NCI-H2029 treated with DMSO at 0.1 percent for 48 hours (cell line): ENCODE measurements at regions not wholly inside any gene's neighbourhood (a gene's known extent, or its start where the extent isn't known, plus 50 kb on each side); places are given as distances from the start of the nearest gene placed in this dataset.
"Not testable (repeated sequence)": the region's sequence is repeated elsewhere in the genome, so short reads cannot be mapped to it uniquely, and the experiment has no call there.

ENCODE experiments used
- DNase-seq: peaks from one replicate; lab custom pipeline; 2025; lab: John Stamatoyannopoulos, UW

DNA sequence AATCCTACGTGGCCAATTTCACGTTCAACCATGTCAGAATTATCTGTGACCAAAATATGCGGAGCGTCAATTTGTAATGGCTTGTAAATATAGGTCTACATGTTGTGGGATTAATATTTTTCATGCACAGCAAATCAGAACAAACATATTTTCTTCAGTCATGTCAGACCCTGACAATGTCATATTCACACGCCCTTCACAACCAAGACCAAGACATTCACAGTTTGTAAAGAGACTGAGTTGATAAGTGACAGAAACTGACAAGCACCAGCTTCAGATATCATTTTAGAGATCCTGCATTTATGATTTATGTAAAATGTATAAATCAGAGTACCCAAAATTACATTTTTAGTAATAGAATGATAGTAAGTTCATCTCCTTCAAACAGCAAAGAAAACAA is 57.3 kb upstream of the NOVA1 start:
- no peak for DNase-seq

DNA sequence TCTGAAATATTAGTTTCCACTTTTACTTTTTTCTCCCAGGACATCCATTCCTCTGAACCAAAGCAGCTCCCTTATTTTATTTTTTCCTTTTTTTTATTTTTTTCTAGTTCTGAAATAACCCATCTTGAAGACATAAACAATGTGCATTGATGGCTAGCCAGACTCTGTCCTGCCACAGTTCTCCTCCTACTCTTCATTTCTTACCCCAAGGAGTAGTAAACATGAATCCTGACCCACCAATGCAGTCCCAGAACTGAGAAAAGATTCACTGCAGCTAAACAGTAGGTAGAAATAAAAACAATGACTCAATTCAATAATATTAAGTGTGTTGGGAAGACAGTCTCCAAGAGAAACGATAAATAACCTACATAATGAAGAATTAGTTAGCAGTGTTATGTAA is 65.7 kb upstream of the NOVA1 start:
- DNase-seq = no peak

DNA sequence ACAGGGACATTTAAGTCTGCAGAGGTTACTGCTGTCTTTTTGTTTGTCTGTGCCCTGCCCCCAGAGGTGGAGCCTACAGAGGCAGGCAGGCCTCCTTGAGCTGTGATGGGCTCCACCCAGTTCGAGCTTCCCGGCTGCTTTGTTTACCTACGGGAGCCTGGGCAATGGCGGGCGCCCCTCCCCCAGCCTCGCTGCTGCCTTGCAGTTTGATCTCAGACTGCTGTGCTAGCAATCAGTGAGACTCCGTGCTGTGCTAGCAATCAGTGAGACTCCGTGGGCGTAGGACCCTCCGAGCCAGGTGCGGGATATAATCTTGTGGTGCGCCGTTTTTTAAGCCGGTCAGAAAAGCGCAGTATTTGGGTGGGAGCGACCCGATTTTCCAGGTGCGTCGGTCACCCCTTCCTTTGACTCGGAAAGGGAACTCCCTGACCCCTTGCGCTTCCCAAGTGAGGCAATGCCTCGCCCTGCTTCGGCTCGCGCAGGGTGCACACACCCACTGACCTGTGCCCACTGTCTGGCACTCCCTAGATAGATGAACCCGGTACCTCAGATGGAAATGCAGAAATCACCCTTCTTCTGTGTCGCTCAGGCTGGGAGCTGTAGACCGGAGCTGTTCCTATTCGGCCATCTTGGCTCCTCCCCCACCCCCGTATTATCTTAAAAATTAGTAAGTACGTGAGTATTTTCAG is 81.0 kb upstream of the NOVA1 start:
- not testable (repeated sequence) for DNase-seq

DNA sequence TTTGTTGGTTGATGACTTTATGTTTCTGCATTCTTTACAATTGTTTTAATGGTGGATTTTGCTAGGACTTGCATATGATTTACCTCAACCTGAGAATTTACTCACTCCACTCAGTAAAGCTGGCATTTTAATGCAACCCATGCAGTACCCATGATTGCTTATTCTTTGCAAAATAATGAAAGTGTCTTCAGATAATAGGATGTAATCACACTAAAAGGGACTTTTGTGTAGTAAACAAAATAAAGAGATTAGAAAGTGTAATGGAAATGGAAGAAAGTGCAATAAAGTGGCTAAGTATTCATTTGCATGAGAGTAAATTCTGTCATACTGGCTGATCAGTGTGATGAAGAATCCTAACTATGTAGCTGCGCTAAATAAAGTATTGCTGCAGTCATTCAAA is 87.6 kb upstream of the NOVA1 start:
- DNase-seq = no peak

DNA sequence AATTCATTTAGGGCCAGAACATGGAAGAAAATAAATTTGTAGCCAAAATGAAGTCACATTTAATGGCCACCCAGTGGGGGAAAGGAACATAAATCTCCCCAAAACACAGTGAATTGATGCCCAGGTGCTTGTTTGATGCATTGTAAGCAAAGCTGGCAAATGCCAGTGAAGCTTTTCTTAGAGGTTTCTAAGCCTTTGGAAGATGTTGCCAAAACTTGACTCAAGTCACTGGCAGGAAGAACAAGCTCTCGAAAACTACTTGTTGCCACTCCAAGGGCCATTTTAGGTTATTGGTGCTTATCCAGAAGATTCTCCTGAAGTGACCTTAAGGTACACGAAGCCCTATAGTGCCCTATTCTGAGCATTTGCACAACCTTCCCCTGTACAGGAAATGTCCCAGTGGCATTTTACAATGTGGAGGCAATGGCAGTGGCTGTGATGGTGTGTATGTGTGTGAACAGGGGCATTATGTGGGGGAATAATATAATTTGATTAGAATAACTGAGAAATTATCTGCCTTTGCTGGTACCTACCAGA is 89.5 kb upstream of the NOVA1 start:
- no peak for DNase-seq

DNA sequence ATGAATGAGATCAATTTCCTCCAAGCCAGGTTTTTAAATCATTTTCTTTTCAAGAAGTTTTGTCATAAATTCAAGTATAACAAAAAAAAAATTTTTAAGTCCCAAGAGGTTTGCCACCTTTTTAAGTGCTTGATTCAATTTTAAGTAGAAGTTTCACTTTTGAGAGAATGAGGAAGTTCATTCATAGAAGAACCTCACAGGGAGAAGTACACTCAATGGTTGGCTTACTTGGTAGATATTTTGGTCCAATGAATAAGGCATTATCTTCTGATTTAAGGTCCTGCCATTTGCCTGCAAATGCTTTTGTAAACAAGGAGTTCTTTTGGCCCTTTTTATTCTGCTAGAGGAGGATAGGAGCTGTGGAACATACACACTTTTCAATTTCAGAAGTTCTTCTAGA is 96.7 kb upstream of the NOVA1 start:
- no peak for DNase-seq

DNA sequence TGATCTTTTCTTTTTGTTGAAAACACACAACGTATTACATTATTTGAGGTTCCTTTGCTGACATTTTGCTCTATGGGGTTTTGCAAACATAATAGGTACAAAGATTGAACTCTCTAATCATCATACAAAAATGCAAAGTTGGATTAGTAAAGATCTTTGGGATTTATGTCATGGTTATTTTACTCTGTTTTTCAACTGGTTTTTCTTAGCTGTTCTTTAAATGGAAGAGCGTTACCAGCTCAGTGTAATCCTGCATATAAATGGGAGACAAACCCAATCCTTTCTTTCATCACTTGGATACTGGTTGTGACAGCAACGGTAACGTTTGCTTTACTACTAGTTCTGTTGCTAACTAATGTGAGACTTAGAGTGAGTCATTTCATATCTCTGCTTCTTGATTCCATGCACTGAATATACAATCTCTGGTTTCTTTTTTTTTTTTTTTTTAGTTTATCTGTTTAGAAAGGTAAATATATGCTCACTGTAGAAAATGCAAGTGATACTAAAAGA is 104.9 kb upstream of the NOVA1 start:
- DNase-seq = no peak

DNA sequence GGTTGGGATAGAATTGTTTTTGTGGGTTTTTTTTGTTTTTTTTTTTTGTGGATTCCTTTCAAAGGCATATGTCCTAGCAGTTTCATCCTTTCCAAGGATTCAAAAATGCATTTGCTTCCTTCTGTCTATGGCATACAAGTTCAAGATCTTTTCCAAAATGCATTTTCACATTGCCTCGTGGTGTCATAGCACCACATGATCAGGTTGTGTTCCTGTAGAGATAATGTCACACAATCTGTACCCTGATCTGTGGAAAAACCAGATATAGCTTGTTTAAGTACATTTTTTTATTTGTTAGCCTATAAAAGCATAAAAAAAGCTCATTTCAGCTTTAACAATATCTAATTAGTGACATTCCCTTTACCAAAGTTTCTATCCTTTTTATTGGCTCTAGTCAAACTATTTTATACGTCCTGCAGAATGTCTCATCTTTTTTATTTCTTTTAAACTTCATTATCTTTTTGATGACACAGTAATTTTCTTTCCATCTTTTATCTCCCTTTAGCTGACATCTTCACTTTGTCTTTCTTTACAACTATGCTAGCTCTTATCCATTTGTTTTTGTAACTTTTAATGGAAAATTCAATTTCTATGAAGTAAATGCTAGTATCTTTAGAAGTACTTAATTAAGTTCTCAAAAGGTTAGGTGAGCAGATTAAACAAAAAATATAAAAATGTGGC is 106.0 kb upstream of the NOVA1 start:
- no peak for DNase-seq

DNA sequence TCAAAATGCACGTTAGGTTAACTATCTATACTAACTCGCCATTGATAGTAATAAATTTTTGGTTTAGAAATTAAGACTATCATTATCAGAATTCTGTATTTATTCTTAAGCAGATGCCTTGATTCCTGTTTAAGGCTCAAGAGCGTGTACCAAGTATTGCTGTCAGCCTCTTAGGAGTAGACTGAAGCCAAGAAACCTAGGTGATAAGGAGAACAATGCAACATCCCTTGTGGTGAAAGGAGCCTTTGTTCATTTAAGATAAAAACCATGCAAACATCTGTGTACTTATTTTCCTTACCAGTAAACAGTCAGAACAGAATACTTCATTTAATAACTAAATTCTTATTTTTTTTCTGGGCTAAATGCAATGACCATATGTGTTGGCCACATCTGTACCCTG is 109.4 kb upstream of the NOVA1 start:
- no peak for DNase-seq

DNA sequence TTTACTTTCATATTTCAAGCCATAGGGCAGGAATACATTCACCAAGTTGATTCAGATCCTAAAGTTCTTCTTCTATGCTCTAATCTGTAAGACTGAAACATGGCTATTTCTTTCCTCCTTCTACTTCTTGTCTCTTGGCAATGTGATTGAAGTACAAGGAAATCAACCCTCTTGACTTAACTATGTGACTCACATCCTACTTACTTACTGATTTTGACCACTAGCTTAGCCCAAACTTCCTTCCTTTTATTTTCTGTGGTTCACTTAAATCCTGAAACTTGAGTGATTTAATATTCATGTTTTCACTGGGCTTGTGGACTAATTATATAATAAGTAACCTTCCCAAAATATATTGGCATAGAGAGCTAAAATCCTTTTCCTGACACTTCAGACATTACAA is 111.2 kb upstream of the NOVA1 start:
- no peak for DNase-seq

DNA sequence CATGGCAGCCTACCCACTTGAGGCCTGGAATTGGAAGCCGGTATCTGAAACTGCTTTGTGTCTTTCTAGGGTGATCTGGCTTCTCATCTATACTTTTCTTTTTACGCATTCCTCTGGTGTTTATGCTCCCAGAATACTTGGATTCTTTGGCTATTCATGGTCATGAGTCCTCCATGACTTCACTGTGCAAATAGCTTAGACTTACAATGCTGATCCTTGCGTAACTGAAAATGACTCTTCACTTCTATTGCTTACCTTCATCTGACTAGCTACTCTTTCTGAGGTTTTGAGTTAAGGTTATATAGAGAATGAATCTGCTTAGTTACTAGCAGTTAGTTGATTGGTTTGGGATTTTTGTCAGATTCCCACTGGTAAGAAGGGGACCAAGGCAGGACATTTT is 121.7 kb upstream of the NOVA1 start:
- DNase-seq = no peak

DNA sequence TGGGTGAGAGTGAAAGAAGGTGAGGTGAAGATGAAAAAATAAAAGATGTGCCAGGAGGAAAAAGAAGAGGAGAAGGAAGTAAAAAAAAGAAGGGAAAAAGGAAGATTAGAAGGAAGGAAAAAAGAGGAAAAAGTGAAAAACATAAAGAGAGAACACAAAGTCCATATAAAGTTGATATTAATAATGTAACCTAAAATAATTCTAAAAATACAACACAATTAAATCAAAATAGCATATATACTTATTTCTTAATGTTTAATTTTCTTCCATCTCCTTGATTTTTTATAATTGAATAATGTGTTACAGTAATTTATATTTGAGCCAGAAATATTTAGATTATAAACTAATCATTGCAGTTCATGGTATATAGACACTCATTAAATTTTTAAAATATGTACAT is 124.4 kb upstream of the NOVA1 start:
- no peak for DNase-seq

DNA sequence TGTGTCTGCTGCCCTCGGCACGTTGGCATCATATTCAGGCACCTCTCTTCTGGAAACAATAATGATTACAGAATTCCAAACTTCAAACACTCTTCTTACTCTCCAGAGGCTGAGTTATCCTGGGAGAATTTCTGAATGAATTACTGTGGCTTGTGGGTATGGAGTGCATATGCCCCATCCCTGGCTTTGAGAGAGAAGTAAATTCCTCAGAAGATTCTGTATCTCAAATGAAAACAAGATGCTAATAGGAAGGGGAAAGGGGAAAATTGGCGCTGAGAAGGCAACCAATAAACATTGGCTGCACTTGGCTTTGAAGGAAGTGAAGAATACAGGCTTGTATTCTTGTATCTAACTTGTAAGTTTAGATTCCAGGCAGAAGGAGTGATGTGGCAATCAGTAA is 132.0 kb upstream of the NOVA1 start:
- DNase-seq = no peak

DNA sequence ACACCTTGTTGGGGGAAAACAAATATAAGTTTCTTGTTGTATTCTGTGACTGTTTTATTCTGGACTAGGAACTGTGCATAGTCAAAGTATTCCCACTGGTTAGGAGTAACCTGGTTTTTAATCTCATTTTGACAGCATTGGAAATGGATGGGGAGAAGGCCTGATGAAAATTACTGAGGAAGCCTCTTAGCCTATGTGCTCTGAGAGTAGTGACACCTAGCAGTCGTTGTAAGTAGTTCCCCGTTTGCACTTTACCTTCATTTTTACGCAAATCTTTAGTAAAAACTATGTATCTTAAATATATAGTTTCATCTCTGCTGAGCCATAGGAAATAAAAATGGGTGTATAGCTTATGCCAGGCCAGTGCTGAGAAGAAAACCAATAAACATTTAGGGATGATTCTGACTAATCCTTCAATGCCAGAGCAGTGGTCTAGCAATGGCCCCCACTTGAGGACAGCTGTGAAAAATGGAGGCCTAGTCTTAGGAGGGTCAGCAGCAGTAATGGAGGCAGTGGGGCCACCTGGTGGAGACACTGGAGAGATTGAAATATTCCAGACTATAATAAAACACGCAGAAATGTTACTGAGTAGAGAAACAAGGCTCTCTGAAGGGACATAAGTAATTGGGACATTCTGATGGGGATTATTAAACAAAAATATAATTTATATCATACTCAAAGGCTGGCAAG is 133.2 kb upstream of the NOVA1 start:
- no peak for DNase-seq

DNA sequence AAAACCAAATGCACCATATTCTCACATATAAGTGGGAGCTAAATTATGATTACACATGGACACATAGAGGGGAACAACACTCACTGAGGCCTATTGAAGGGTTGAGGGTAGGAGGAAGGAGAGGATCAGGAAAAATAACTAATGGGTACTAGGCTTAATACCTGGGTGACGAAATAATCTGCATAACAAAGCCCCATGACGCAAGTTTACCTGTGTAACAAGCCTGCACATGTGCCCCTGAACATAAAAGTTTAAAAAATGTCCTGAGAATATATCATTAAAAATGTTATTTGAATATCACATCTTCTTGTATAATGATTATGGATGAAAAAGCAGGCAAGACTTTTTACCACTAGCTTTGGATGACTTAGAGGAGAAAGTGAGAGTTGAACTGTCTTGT is 138.0 kb upstream of the NOVA1 start:
- no peak for DNase-seq

DNA sequence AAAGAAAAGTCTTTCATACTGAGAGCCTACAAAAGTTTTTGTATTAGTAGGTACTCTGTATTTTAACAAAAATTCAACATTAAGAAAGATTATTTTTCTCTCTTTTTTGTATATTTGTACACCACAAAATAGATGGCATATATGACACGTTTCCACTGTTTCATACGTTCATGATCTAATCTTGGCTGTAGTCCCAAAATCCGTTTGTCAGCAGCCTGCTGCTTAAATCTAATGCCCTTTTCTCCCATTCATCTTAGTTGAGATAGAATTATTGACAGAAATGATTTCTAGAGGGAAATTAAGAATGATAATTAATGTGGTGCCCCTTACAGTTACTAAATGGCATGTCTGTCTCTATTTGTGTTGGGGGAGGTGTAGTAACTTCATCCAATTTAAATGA is 140.7 kb upstream of the NOVA1 start:
- DNase-seq = no peak

DNA sequence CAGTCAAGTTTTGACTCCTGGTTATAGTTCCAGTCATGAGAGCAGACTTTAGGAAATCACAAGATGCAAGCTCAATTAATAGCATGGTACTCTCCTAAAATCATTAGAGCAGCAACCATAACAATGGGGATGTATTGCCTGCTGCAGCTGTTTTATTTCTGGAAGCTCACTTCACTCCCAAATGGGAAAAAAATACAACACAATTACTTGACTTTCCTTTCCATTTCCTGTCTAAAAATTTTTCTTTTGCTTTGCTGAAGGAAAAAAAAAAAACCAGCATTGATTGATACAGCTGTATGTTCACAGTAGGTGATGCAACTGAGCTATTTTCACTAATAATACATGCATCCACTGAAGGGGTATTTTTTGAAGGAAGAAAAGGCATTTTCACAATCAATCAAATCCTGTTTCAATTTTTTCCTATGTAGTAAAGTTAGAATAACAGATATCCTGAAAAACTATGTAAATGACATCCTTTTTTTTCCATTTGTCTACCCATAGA is 143.9 kb upstream of the NOVA1 start:
- no peak for DNase-seq

DNA sequence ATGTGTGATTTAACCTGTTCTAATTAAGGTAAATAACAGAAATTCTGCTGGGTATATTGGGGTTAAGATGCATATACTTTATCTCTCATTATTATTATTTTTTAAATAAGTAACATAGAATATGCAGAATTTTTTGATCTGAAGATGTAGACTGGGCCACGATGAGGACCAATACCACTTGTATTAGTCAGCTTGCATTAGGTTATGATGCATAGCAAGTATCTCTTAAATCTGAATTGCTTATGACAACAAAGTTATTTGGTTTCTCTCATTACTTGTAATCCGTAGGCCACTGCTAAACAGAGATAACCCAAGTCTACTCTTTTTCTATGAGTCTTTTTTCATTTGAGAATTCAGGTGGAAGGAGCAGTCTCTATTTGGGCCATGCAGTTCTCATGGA is 145.5 kb upstream of the NOVA1 start:
- DNase-seq = no peak

DNA sequence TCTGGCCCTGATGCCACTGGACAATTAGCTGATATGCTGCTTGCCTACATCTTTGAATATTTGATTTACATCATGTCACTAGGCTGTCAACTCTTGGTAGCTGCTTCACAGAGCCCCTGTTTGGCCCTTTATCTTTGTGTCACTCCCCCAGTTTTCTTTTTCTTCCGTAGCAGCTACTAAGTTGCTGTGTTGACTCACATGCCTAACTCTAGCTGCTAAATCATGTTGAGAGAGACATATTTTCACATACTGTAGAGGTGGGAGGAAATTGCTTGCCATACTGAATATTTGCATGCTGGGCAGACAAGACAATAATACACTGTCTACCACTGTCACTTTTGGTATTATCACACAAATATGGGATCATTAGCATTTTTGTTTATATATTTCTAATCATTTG is 147.1 kb upstream of the NOVA1 start:
- no peak for DNase-seq

DNA sequence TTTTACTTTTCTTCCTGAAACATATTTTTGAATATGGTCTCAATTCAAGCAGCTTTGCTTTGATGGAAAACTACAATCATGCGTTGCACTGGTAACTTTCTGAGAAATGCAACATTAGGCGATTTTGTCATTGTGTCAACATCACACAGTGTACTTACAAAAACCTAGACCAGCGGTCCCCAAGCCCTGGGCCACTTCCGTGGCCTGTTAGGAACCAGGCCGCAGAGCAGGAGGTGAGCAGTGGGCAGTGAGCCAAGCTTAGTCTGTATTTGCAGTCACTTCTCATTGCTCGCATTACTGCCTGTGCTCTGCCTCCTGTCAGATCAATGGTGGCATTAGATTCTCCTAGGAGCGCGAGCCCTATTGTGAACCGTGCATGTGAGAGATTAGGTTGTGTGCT is 163.7 kb upstream of the NOVA1 start:
- DNase-seq = no peak

DNA sequence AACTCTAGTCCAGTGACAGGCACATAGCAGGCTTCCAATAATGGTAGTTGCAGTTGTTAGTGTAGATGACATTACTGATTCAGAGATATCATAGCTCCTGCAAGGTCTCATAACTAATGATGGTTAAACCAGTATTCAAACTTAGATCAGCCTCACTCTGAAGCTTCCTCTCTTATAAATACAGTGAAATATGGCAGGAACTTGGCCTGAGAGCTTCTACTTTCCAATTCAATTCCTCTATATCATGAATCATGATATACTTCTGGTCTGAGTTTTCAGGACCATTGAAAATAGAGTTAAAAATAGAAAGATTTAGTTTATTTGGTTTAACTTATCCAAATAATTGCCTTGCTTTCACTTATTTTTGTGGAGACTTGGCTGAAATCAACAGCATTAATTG is 167.5 kb upstream of the NOVA1 start:
- no peak for DNase-seq

DNA sequence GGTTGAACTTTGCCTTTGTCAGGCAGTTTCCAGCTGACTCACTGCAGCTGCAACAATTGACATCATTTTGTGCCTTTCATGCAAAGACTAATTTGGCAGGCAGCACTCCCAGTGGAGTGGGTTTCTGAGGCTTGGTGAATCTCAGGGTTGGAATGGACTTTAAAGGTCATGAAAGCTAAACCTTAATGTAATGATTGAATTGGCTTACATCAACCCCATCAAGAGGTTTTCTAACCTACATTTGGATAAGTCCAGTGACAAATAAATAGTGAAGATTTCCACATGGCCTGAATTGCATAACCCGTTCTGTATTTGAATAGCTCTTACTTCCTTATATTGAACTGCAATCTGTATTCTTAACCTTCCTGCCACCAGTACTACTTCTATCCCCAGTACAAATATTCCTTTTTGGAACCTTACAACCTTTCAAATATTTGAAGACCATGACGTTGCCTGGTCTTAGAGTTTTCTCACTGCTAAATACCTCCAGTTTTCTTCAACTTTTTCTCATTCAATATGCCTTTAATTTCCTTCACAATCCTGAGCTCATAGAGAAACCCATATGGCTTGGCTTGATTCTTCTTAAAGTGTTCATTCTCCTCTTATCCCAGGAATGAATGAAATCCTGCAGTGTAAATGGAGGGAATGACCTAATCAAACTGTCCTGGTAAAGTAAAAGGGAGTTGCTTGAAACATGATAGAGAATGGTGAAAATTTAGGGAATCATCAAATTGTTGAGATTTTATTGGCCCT is 168.1 kb upstream of the NOVA1 start:
- DNase-seq = no peak
